Breast epithelium (tissue), 3 donors: ENCODE measurements at regions not wholly inside any gene's neighbourhood (a gene's known extent, or its start where the extent isn't known, plus 50 kb on each side); places are given as distances from the start of the nearest gene placed in this dataset.

Experiments used
- CTCF ChIP-seq, 3 donors: fragments of 450-650 bp; IDR thresholded peaks; one replicate each; pipeline ENCODE4 v1.5.1; 2016 to 2017; ENCODE audit warnings: antibody characterized with exemption in 3 of 3, mild to moderate bottlenecking in 3 of 3, moderate library complexity in 3 of 3
- POLR2A ChIP-seq: fragments of 450-650 bp; IDR thresholded peaks from one replicate; pipeline ENCODE4 v1.6.1; 2016; ENCODE audit warnings: antibody characterized with exemption, mild to moderate bottlenecking, moderate library complexity
- POLR2AphosphoS5 ChIP-seq, 3 donors: sonication (generic); formaldehyde crosslinking; IDR thresholded peaks; one replicate each; pipeline ENCODE4 v1.6.1; 2017; ENCODE audit warnings: antibody characterized with exemption in 3 of 3

- no peak for TF ChIP-seq CTCF (IDR thresholded peaks at IDR 0.05)
- no peak for TF ChIP-seq POLR2AphosphoS5 (IDR thresholded peaks at IDR 0.05)
- TF ChIP-seq POLR2A: no peak
Measured at GRCh38 chr3:96324087-96324486, 490.3 kb upstream of the EPHA6 start.
